HFFc6 (cell line): ENCODE measurements at regions not wholly inside any gene's neighbourhood (a gene's known extent, or its start where the extent isn't known, plus 50 kb on each side); places are given as distances from the start of the nearest gene placed in this dataset.

Source experiments
- DNase-seq: peaks from one replicate; pipeline ENCODE4 v3.0.0-alpha.2; 2018
- H3K27ac Mint-ChIP-seq: 2 replicates; pipeline ENCODE4 v1.8.0; 2020; ENCODE audit warnings: mild to moderate bottlenecking, mixed read lengths
- H3K27me3 Mint-ChIP-seq: 2 replicates; pipeline ENCODE4 v1.8.0; 2021; ENCODE audit warnings: mild to moderate bottlenecking, moderate library complexity, mixed read lengths; ENCODE audit not compliant: insufficient read depth
- H3K36me3 Mint-ChIP-seq: 2 replicates; pipeline ENCODE4 v1.8.0; 2021; ENCODE audit warnings: low read depth, mixed read lengths
- H3K4me1 Mint-ChIP-seq: 2 replicates; pipeline ENCODE4 v1.8.0; 2020; ENCODE audit warnings: low read depth, mixed read lengths
- H3K4me3 Mint-ChIP-seq: 2 replicates; pipeline ENCODE4 v1.8.0; 2020; ENCODE audit warnings: mild to moderate bottlenecking, moderate library complexity, mixed read lengths
- H3K9me3 Mint-ChIP-seq: 2 replicates; pipeline ENCODE4 v1.8.0; 2020; ENCODE audit warnings: mild to moderate bottlenecking, mixed read lengths
- TF ChIP-seq, protein P1 (sequence below): fragments of 200-600 bp; sonication (generic); IDR thresholded peaks from 2 replicates; pipeline ENCODE4 v1.5.0; 2021; ENCODE audit warnings: antibody characterized with exemption, mild to moderate bottlenecking

DNA sequence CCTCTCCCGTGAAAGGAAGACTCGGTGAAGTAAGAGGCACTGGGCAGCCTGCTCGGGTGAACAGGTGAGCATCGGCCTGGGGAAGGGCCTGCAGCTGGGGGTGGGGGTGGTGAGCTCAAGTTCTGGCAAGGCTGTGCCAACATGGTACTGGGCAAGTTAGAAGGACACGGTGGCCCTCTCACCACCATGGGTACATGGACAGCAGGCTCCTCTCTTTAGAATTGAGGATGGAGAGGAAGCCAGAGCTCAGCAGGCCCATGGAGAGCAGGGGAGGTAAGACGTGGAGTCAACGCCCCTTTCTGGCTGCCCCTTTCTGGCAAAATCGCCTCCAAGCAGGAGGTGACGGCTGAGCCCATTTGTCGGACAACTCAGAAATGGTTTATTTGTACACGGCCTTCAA, 135.6 kb downstream of the ANKRD60 start:
- H3K36me3 Mint-ChIP-seq, result 0 out of 2 replicates have a peak, but pooled peaks cover 4% of the 10 kb centered on the region
- DNase-seq, result no peak
- peaks cover 50% of the 10 kb centered on the region for H3K27me3 Mint-ChIP-seq
- H3K4me3 Mint-ChIP-seq, result no peak overlapping the region
- H3K27ac Mint-ChIP-seq, result no peak overlapping the region
- H3K4me1 Mint-ChIP-seq, result no peaks in the 10 kb centered on the region
- TF ChIP-seq, protein P1, sequence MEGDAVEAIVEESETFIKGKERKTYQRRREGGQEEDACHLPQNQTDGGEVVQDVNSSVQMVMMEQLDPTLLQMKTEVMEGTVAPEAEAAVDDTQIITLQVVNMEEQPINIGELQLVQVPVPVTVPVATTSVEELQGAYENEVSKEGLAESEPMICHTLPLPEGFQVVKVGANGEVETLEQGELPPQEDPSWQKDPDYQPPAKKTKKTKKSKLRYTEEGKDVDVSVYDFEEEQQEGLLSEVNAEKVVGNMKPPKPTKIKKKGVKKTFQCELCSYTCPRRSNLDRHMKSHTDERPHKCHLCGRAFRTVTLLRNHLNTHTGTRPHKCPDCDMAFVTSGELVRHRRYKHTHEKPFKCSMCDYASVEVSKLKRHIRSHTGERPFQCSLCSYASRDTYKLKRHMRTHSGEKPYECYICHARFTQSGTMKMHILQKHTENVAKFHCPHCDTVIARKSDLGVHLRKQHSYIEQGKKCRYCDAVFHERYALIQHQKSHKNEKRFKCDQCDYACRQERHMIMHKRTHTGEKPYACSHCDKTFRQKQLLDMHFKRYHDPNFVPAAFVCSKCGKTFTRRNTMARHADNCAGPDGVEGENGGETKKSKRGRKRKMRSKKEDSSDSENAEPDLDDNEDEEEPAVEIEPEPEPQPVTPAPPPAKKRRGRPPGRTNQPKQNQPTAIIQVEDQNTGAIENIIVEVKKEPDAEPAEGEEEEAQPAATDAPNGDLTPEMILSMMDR, result no peak
- no peaks in the 10 kb centered on the region for H3K9me3 Mint-ChIP-seq

DNA sequence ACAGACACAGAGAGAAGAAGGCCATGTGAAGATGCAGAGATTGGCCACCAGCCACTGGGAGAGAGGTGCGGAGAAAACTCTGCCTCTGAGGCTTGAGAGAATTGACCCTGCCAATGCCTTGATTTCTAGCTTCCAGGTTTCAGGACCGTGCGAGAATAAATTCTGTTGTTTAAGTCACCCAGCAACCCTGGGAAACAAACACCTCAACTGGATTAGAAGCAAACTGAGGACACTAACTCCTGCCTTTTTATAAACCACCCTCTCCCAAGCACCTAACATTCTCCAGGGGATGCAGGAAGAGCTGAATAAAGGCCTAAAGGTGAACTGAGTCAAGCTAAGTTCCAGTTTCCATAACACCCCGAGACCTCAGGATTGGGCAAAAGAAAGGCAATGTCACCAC, 136.1 kb downstream of the ANKRD60 start:
- H3K4me1 Mint-ChIP-seq, result no peaks in the 10 kb centered on the region; the same call in 1 of the 2 replicates
- H3K9me3 Mint-ChIP-seq, result no peaks in the 10 kb centered on the region
- TF ChIP-seq, protein P1, result no peak
- DNase-seq, result no peak
- H3K27ac Mint-ChIP-seq, result no peak overlapping the region
- H3K36me3 Mint-ChIP-seq, result 0 out of 2 replicates have a peak, but pooled peaks cover 4% of the 10 kb centered on the region
- H3K4me3 Mint-ChIP-seq, result no peak overlapping the region
- H3K27me3 Mint-ChIP-seq, result peaks cover 46% of the 10 kb centered on the region

DNA sequence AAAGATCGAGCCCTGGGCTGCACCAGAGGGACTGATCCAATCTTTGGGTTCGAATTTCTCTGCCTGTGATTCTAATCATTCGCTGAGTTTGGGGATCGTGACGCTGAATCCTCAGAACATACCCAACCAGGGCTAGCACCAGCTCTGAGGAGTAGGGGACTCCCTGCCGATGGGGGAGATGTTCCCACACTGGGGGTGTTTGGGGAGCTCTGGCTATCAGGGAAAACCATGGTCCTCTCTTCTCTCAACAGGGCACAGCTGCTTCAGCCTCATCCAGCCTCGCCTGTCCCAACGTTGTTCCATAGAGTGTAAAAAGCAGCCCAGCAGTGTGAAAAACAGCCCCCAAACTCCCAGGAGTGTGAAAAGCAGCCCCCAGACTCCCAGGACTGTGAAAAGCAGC, 136.6 kb downstream of the ANKRD60 start:
- 0 out of 2 replicates have a peak, but pooled peaks cover 4% of the 10 kb centered on the region for H3K36me3 Mint-ChIP-seq
- H3K9me3 Mint-ChIP-seq, result no peaks in the 10 kb centered on the region
- H3K4me3 Mint-ChIP-seq, result no peak overlapping the region
- peaks cover 48% of the 10 kb centered on the region for H3K27me3 Mint-ChIP-seq
- H3K27ac Mint-ChIP-seq, result no peak overlapping the region
- no peak for DNase-seq
- no peaks in the 10 kb centered on the region; the same call in 1 of the 2 replicates for H3K4me1 Mint-ChIP-seq
- TF ChIP-seq, protein P1, result no peak

DNA sequence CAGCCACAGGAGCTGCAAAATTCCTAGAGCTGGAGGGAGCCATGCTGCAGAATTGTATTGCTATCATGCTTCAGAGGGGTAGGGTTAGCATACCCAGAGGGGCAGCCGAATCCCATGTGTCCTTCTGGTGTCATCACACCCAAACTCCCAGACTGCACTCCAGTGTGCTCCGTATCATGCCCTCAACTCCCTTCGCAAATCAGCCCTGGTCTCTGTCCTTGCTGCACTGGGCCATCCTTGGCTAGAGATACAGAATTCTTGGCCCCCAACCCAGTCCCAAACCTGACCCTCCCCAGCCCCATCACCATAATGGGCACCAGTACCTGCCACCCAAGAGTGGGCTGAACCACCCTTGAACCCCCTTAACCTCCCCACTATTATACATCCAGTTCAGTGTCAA, 138.3 kb downstream of the ANKRD60 start:
- Mint-ChIP-seq H3K4me1 (no peaks in the 10 kb centered on the region; the same call in 1 of the 2 replicates), H3K36me3 (0 out of 2 replicates have a peak, but pooled peaks cover 4% of the 10 kb centered on the region), H3K4me3 (no peak overlapping the region), H3K9me3 (no peaks in the 10 kb centered on the region), H3K27ac (no peak overlapping the region), H3K27me3 (peaks cover 44% of the 10 kb centered on the region)
- TF ChIP-seq, protein P1, result no peak
- no peak for DNase-seq

DNA sequence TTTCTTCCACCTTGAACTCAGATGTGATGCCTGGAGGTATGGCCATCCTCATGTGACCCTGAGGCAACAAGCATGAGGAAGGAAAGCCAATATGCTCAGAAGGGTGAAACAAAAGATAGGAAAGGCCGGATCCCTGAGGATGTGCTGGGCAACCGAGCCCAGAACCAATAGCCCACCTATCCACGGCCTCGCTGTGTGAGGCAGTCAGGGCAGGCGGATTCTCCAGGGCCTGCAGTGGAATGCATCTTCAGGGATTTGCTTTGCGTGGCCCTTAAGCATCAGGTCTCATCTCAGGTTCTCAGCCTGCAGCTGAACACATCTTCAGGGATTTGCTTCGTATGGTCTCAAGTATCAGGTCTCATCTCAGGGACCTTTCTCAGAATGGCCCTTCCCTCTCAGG, 139.8 kb downstream of the ANKRD60 start:
- H3K27me3 Mint-ChIP-seq, result peaks cover 37% of the 10 kb centered on the region
- no peak overlapping the region for H3K4me3 Mint-ChIP-seq
- 0 out of 2 replicates have a peak, but pooled peaks cover 4% of the 10 kb centered on the region for H3K36me3 Mint-ChIP-seq
- TF ChIP-seq, protein P1, result no peak
- no peaks in the 10 kb centered on the region; the same call in 1 of the 2 replicates for H3K4me1 Mint-ChIP-seq
- no peaks in the 10 kb centered on the region for H3K9me3 Mint-ChIP-seq
- DNase-seq, result no peak
- H3K27ac Mint-ChIP-seq, result no peak overlapping the region

DNA sequence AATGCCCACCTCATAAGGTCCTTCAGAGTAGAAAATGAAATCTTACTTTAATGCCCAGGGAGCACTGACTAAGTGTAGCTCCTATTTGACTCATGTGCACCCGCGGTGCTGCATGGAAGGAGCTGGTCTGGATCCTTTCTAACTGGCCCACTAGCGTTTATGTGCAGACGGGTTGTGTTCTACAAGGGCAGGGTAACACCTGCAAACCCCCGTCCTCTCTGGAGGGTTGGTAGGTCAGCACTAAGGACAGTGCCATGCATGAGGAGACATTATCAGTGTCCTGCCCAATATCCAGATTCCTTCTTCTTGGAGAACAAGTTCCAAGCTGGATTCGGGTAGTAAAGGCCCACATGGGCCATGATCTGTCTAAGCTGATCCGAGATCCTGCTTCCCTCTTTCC, 140.3 kb downstream of the ANKRD60 start:
- no peak for DNase-seq
- TF ChIP-seq, protein P1, result no peak
- peaks cover 36% of the 10 kb centered on the region for H3K27me3 Mint-ChIP-seq
- H3K36me3 Mint-ChIP-seq, result 0 out of 2 replicates have a peak, but pooled peaks cover 4% of the 10 kb centered on the region
- no peaks in the 10 kb centered on the region; the same call in 1 of the 2 replicates for H3K4me1 Mint-ChIP-seq
- no peak overlapping the region for H3K27ac Mint-ChIP-seq
- H3K4me3 Mint-ChIP-seq, result no peak overlapping the region
- H3K9me3 Mint-ChIP-seq, result no peaks in the 10 kb centered on the region
